Stimulated activated CD4-positive, alpha-beta T cell treated with anti-CD3 and anti-CD28 coated beads, Interleukin-12 subunit alpha, Interleukin-12 subunit beta, amount 100 ng/mL, for 4 hours (primary cell): ENCODE measurements at regions not wholly inside any gene's neighbourhood (a gene's known extent, or its start where the extent isn't known, plus 50 kb on each side); places are given as distances from the start of the nearest gene placed in this dataset.

Source experiments
- DNase-seq: peaks from one replicate; pipeline ENCODE4 v3.0.0-alpha.2; 2020

DNA sequence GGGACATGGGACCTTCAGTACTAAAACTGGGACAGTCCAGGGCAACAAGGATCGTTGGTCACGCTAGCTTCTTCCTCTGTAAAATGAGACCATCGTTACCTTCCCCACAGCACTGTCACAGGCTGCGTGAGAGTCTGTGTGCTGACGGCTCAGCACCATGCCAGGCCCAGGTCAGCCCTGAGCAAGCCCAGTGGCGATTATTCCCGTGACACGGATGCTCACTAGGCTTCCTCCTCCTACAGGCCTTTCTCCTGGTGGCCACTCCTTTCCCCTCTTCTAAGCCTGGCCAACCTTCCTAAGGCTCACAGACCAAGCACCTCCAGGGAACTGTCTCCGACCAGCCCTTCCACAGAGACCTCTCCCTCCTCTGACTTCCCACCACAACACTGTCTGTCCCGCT, 69.3 kb upstream of the RUNX3 start:
- DNase-seq, result no peak

DNA sequence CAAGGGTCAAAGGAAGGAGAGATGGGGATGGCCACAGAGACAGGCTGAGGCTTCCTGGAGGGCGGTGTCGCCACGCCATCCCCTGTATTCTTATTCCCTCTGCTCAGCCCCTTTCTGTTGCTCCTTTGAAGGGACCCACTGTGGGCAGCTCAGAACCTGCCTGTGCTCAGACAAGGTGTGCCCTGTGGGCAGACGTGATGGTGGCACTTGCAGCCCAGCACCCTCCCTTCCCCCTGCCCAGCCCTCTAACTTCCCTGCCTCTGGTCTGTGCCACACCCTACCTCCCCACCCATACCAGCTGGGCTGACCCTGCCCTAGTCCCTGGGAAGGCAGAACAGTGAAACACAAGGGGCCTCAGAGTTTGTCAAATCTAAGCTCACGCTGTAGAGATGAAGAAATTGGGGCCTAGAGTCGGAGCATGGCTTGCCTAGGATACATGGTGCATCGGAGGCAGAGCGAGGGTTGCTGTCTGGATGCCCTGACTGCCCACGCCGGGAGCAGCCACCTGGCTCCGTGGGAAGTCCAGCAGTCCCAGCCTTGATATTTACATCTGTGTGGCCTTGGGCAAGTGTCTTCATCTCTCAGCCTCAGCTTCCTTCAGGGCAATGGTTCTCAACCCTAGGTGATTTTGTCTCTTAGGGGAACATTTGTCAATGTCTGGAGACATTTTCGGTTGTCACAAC, 68.6 kb upstream of the RUNX3 start:
- DNase-seq, result no peak

DNA sequence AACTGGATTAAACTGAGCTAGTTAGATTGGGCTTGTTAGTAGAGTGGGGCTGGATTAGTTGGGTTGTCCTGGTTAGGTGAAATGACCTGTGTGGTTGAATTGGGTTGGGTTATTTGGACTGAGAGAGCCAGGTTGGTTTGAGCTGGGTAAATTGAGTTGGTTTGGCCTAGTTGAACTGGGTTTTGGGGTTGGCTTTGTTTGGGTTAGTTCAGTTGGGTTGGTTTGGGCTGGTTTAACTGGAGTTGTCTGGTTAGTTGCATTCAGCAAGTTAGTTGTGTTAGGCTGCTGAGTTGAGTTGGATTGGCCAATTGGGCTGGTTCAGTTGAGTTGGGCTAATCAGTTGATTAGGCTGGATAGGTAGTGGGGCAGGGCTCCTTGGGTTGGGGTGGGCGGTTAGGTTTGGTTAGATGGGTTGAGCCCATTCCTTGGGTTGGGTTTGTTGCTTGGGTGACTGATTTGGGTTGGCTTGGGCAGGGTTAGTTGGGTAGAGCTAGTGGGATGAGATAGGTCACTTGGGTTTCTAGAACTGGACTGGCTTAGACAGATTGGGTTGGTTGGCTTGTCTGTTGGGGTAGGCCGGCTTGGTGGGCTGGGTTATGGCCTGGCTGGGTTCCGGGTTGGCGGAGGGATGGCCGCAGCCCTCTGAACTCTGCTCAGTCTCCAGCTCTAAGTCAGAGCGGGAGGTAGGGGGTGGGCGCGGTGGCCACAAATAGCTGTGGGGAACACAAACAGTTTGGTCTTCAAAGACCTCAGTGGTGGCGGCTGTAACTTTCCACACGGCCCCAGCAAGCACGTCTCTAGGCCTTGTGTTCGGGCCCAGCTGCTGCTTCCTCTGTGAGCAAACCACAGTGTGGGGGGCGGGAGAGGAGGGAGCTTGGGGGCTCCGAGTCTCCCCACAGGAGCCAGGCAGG, 67.2 kb upstream of the RUNX3 start:
- DNase-seq, result no peak

DNA sequence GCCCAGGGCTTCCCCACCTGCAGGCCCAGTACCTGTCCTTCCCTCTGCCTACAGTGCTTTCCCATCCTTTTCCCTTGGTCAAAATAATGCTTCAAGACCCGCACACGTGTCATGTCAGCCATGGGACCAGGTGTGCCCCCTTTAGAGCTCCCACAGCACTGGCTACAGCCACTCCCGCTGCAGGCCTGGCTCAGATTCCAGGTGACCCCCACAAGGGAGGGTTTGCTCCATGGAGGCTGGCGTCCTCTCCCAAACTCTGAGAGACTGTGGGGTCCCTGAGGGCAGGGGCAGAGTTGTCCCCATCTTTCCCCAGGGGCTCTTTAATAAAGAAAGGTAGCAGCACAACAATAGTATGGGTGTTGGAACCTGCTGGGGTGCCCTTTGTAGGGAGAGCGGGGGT, 66.4 kb upstream of the RUNX3 start:
- no peak for DNase-seq

DNA sequence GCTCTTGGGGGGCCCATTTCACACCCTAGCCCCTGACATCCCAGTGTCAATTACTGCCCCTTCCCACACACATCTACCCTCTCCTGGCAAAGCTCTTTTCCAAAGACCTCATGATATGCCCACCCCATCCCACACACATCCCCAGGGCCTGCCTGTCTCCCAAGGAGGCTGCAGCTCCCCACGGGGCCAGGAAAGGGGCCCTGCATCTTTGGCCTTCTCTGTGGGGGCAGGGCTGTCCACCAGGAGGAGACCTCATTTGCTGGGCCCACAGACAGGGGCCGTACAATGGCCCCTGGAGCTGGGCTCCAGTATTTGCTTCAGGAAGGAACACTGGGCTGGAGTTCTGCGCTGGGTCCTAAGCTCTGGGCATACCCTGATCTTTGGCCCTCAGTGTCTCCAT, 65.6 kb upstream of the RUNX3 start:
- DNase-seq, result no peak

DNA sequence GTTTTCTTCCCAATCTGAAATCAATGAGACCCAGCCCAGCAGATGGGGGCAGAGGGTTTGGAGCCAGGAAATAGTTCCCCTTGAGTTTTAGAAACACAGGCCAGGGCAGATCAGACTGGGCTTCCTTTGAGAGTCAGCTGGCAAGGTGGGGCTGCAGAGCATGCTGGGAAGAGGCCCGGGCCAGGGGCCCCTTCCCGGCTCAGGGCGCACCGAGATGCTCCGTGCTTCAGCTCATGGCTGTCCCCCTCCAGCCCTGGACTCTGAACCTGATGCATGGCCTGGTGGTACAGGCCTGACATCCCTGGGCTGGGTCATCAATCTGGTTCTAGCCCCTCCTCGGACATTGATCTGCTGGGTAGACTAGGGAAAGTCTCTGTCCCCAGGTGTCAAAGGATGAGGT, 65.1 kb upstream of the RUNX3 start:
- no peak for DNase-seq

DNA sequence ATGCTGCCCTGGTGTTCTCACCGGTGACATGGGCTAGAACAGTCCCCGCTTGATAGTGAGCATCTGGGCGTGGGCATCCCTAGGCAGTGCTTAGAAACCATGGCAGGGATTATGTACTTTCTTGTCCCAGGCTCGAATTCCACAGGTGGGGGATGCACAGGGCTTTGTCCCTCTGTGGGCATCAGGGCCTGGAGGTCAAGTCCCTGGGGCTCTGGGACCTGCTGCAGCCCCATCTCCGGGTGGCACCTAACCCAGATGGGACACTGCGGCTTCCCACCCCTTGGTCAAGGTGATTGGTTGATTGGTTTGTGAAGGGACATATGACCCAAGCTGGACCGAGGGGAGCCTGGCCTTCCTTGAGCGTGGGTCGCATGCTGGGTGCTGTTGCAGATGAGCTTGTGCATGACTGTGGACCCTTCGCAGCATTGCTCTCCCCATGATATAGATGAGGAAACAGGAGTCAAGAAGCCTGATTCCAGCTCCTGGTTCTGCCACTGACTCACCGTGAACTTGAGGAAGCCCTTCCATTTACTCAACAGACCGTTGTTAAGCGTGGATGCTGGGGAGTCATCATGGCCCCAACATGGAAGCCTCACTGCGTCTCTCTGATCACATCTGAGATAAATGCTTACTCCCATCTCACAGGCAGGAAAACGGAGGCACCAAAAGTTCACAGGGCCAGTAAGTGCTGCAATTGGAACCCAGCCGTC, 64.0 kb upstream of the RUNX3 start:
- DNase-seq, result no peak

DNA sequence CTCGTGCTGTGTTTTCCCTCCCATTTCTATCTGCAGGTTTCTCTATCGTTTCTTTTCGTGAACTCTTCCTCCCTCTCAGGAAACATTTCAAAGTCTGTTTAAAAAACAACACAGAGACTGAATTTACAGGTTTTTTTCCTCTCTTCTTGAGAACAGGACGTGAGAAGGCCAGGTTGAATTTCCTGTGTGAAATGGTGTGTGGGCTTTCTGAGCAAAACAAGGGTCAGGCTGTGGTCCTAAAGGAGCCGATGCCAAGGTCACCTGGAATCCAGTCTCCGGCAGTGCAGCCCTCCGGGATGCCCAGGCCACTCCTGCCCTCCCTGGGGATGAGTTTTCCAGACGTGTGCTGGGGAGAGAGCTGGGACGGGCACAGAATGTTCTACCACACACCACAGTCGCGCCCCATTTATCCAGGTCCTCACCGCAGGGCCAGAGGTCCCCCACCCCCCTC, 62.7 kb upstream of the RUNX3 start:
- no peak for DNase-seq

DNA sequence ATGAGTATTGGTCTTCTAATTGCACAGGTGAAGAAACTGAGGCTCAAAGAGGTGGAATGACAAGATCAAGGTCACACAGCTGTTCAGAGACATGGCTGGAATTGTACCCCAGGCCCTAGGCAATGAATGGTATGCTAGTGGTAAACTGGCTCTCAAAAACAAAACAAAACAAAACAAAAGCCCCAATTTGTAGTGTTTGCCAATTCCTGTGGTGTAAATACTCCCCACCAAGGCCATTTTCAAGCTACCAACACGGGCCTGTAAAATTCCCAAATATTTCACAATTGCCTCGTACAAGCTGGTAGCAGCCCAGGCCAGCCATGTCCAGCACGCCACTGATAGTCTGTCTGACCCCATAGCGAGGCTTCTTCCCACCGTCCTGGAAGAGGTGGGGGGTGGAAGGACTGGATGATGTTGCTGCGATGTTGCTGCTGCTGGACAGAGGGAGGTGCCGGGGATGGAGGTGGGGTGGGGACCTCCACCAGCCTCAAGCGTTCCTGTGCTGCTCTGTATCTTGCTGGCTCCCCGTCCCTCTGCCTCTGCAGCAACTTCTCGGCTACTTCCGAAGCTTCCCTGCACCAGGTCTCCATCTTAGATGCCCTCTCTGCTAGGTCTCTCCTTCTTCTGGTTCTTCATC, 62.2 kb upstream of the RUNX3 start:
- no peak for DNase-seq

DNA sequence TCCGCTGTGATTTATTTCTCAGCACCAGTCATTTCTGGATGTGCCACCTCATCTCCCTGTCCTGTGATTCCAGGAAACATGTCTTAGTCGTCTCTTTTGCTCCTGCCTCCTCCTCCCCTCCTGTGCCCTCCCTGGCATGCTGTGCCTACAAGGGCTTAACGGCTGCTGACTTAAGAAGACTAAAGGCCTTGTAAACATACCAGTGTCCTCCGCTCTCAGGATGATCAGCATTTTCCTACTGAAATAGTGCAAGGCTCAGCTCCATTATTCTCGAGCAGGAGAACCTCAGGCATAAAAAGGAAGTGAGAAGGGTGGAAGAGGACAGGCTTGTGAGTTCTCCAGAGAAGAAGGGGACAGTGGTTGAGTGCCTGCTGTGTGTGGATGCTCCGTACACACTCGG, 61.6 kb upstream of the RUNX3 start:
- DNase-seq, result no peak

DNA sequence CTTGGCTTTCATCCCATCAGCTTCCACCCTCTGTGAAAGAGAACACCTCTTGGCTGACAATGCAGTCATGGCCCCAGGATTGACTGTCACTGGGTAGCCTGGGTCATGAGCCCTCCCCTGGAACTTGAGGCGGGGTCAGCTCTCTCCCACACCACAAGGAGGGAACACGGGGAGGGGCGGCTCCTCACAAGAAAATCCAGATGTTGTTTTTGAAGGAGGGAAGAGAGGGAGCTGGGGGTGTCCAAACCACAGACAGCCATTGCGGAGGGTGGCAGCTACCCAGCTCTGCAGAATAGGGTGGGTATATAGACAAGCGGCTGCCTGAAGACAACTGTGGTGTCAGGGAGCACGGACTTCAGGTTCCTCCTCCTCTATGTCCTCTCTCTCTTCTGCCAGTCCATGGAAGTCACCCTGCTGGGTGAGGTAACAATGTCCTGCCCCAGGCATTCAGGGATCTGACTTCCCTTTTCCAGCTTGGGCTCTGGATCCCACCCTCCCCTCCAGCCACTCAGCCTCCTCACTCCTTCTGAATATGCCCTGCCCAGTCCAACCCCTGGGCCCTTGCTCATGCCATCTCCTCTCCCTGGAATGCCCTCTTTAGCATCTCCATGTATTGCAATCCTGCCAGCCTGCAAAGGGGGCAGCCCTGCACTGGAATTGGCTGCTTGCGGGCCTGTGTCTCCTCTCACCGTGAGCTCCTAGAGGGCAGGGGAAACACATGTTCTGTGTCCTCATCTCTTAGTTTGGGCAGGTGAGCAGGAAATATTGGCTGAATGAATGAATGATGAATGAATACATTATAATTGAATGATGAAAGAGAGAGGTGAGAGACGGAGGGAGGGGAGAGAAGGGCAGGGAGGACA, 60.9 kb upstream of the RUNX3 start:
- no peak for DNase-seq

DNA sequence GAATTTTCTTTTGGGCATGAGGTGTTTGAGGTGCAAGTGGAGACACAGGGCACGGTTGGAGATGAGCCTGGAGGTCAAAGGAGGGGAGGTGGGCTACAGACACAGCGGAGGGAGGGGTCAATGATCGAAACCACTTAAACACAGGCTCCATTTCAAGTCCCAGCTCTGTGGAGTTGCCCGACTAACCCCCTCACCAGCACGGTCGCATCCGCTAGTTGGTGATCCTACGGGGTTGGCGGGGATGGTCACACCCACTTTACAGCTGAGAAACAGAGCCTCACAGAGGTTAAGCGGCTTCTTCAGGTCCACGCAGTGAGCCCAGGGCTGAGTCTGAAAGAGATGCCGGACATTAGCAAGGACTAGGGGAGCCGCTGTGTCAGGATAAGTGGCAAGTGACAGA, 60.1 kb upstream of the RUNX3 start:
- DNase-seq, result no peak

DNA sequence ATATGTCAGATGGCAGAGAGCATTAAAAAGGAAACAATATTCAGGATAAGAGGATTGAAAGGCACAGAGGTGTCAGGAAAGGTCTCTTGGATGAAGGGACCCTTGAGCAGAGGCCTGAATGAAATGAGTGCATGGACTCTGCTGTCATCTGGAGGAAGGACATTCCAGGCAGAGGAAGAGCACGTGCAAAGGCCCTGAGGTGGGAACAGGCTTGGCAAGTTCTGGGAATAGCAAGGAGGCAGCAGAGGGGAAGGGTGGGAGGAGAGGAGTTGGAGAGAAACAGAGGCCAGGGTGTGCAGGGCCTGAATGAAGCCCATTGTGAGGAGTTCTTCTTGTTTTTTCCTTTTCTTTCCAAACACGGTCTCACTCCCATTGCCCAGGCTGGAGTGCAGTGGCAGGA, 59.0 kb upstream of the RUNX3 start:
- DNase-seq, result no peak

DNA sequence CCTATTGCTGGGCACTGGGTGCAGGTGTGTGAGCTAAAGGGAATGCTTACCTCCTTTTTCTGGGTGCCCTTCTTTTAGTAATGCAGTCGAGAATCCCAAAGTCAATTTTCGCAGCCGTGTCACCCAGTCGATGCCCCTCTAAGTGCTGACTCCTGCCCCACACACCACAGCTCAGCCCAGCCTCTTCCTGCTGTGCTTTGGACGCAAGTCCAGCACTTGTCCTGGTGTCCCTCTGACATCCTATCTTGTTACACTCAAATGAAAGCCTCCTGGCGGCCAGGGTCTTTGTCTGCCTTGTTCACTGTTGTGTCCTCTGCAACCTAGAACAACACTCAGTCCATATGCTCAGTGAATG, 58.5 kb upstream of the RUNX3 start:
- no peak for DNase-seq

DNA sequence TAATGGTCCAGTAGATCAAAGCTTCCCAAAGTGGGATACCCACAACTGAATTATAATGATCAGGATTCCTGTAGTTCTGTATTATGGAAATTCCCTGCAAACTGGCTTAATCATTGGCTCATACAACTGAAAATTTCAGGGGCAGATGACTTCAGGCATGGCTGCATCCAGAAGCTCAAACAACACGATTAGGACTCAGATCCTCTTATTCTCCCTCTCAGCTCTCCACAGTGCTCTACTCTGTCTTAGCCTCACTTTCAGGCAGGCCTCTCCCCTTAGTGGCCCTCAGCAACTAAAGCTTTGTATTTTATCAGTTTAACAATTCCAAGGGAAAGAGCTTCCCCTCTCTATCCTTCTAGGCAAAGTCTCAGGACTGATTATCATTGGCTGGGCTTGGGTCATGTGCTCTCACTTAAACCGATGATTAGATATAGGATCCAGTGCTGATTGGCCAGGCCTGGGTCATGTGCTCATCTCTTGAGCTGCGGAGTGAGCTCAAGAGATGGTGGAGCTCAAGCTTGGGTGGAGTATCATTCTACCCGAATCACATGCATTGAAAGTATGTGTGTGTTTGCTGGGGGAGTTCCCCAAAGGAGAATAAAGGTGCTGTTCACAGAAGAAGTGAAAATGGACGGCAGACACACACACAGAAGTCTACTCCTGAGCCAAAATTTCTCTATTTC, 57.9 kb upstream of the RUNX3 start:
- DNase-seq, result no peak

DNA sequence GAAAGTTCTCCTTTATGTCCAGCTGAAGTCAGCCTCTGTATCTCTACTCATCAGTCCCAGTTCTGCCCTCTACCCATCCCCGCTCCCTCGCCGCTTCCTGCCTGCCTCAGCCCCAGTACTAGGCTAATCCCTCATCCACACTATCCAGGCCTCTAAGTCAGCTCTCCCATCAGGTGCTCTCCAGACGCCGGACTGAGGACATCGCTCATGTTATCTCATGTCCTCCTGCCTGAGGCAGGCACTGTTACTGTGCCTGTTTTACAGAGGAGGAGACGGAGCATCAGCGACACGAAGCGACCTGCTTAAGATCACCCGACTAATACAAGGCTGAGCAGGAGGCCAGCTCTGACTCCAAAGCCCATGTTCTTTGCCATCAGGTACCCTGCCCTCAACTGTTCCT, 57.3 kb upstream of the RUNX3 start:
- DNase-seq, result no peak

DNA sequence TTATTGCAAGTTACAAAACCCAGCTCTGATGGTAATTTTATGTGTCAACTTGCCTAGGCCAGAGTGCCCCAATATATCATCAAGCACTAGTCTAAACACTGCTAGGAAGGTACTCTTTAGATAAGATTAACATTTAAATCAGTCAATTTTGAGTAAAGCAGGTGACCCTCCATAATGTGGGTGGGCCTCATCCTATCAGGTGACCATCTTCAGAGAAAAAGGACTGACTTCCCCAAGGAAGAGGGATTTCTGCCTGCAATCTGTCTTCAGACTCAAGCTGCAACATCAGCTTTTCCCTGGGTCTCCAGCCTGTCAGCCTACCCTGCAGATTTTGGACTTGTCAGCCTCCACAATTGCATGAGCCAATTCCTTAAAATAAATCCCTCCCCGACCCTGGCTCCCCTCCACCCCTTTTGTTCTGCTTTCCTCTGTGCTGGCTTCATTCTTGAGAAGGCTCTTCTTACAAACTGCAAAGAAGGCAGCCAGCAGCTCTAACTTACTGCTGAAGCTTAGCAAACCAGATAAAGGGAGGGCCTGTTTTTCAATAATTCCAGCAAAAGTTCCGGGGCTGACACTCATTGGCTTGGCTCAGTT, 56.4 kb upstream of the RUNX3 start:
- no peak for DNase-seq

DNA sequence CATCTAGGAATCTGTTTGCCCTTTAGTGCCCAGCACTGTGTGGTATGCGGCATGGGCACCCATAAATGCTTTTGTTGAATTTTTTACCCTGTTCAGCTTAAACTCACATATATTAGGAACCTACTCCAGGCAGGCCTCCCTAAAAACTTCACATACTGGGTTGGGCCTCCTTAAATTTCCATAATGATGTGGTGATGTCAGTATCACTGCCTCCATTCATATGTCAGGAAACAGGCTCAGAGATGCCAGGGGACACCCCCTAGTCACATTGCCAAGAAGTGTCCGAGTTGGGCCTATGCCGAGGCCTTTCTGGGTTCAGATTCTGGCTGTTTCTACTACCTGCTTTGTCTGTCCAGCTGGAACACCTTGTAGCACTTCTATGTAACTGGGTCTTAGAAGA, 55.7 kb upstream of the RUNX3 start:
- no peak for DNase-seq

DNA sequence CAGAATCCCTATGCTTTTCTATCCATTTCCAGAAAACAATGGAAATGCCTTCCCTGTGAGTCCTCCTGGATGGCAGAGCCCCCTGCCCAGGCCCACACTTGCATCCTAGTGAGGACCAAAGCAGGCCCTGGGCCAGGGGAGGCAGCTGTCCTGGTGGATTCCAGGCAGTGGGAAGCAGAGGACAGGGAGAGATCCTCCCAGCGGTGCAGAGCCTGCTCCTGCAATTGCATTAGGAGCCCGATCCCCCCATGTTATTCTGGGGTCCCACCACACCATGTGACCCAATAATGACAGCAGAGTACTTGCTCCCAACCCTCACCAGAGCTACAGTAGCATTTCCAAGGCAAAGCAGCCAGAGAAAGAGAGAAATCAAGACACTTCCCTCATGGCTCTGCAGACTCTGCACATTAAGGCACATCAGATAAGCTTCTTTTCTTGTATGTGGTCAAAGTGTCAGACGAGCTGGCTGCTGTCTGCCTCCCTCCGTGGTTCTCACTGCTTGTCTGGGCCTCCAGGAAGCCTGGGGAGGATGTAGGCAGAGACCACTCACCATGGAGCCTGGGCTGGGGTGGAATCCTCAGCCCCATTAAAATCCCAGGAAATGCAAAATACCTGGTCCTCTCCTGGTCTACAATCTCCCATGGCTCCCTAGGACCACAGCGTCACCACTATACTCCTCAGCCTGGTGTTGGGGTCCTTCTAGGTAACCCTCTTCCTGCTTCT, 54.9 kb upstream of the RUNX3 start:
- DNase-seq, result no peak

DNA sequence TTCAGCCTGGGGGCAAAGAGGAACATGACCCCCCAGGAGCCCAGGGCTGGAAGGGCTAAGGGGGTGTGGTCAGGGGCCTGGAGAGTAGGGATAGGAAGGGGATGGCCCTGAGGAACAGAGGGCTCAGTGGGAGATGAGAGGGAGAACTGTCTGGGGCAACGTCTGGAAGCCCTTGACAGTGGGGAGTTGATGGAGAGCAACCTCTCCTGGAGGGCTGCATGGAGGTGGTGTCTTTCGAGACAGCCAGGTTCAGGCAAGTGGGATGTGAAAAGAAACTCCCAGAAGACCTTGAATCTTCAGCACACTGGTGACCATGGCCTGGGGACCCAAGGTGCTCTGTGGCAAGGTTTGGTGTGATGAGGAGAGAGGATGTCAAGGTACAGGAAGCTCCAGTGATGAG, 54.2 kb upstream of the RUNX3 start:
- no peak for DNase-seq
